Ovary (tissue), 3 donors: ENCODE measurements at regions not wholly inside any gene's neighbourhood (a gene's known extent, or its start where the extent isn't known, plus 50 kb on each side); places are given as distances from the start of the nearest gene placed in this dataset.
A peak's percentile ranks its signal among the peaks of the same experiment; 100 is the strongest.

ENCODE experiments used
- EP300 ChIP-seq: sonication (generic); formaldehyde crosslinking; IDR thresholded peaks from one replicate; pipeline ENCODE4 v1.6.1; 2017; ENCODE audit warnings: antibody characterized with exemption
- POLR2A ChIP-seq: fragments of 450-650 bp; IDR thresholded peaks from one replicate; pipeline ENCODE4 v1.6.1; 2017; ENCODE audit warnings: antibody characterized with exemption, mild to moderate bottlenecking, moderate library complexity
- TF ChIP-seq, protein P1 (sequence below), 3 donors: fragments of 450-650 bp in 2 of 3; fragments of 200-600 bp in 1 of 3; IDR thresholded peaks; one replicate each; pipeline versions ENCODE4 v1.5.1 to v1.8.0; 2016 to 2022; ENCODE audit warnings: antibody characterized with exemption in 3 of 3, mild to moderate bottlenecking in 1 of 3
- donor health status: DM: no; HTN: no; CAD: no.

GRCh38 chr5:91301106-91301846 lies 81.8 kb downstream of the ARRDC3 start:
- TF ChIP-seq, protein P1, sequence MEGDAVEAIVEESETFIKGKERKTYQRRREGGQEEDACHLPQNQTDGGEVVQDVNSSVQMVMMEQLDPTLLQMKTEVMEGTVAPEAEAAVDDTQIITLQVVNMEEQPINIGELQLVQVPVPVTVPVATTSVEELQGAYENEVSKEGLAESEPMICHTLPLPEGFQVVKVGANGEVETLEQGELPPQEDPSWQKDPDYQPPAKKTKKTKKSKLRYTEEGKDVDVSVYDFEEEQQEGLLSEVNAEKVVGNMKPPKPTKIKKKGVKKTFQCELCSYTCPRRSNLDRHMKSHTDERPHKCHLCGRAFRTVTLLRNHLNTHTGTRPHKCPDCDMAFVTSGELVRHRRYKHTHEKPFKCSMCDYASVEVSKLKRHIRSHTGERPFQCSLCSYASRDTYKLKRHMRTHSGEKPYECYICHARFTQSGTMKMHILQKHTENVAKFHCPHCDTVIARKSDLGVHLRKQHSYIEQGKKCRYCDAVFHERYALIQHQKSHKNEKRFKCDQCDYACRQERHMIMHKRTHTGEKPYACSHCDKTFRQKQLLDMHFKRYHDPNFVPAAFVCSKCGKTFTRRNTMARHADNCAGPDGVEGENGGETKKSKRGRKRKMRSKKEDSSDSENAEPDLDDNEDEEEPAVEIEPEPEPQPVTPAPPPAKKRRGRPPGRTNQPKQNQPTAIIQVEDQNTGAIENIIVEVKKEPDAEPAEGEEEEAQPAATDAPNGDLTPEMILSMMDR (IDR thresholded peaks at IDR 0.05) = no peak
- TF ChIP-seq POLR2A (no peak), EP300 (peak; percentile 10)
